CD4-positive, alpha-beta T cell treated with Interleukin-12 subunit alpha and Interleukin-12 subunit beta, for 1 hour (primary cell): ENCODE measurements at regions not wholly inside any gene's neighbourhood (a gene's known extent, or its start where the extent isn't known, plus 50 kb on each side); places are given as distances from the start of the nearest gene placed in this dataset.

ENCODE experiments used
- DNase-seq: peaks from one replicate; pipeline ENCODE4 v3.0.0-alpha.2; 2020

GRCh38 chr12:116463366-116463765, 95.8 kb upstream of the MAP1LC3B2 start:
- no peak for DNase-seq

- DNase-seq, result no peak
Observed at GRCh38 chr12:116465407-116465806, 93.8 kb upstream of the MAP1LC3B2 start.

GRCh38 chr12:116465856-116466255, 93.3 kb upstream of the MAP1LC3B2 start:
- no peak for DNase-seq

- DNase-seq, result no peak
Observed at GRCh38 chr12:116466536-116466935, 92.6 kb upstream of the MAP1LC3B2 start.

- DNase-seq, result no peak
Observed at GRCh38 chr12:116469344-116469743, 89.8 kb upstream of the MAP1LC3B2 start.

- DNase-seq, result no peak
Observed at GRCh38 chr12:116471544-116471943, 87.6 kb upstream of the MAP1LC3B2 start.

- no peak for DNase-seq
Observed at GRCh38 chr12:116472193-116472592, 87.0 kb upstream of the MAP1LC3B2 start.

- DNase-seq, result no peak
Observed at GRCh38 chr12:116473416-116473815, 85.8 kb upstream of the MAP1LC3B2 start.

GRCh38 chr12:116474331-116474730, 84.8 kb upstream of the MAP1LC3B2 start:
- no peak for DNase-seq

GRCh38 chr12:116474899-116475298, 84.3 kb upstream of the MAP1LC3B2 start:
- DNase-seq, result no peak

- DNase-seq, result no peak
Observed at GRCh38 chr12:116476227-116476822, 82.9 kb upstream of the MAP1LC3B2 start.

- no peak for DNase-seq
Observed at GRCh38 chr12:116478243-116478773, 80.9 kb upstream of the MAP1LC3B2 start.

GRCh38 chr12:116480210-116480810, 78.9 kb upstream of the MAP1LC3B2 start:
- DNase-seq, result no peak

GRCh38 chr12:116481726-116482125, 77.5 kb upstream of the MAP1LC3B2 start:
- DNase-seq, result no peak

- no peak for DNase-seq
Observed at GRCh38 chr12:116482179-116482578, 77.0 kb upstream of the MAP1LC3B2 start.

- DNase-seq, result no peak
Observed at GRCh38 chr12:116482859-116483258, 76.3 kb upstream of the MAP1LC3B2 start.

GRCh38 chr12:116483959-116484750, 75.0 kb upstream of the MAP1LC3B2 start:
- DNase-seq, result no peak

- DNase-seq, result no peak
Observed at GRCh38 chr12:116484807-116485206, 74.4 kb upstream of the MAP1LC3B2 start.

- DNase-seq, result no peak
Observed at GRCh38 chr12:116489116-116489515, 70.1 kb upstream of the MAP1LC3B2 start.

GRCh38 chr12:116490471-116490870, 68.7 kb upstream of the MAP1LC3B2 start:
- DNase-seq, result no peak

GRCh38 chr12:116492703-116493324, 66.4 kb upstream of the MAP1LC3B2 start:
- DNase-seq, result no peak

GRCh38 chr12:116495260-116495659, 63.9 kb upstream of the MAP1LC3B2 start:
- DNase-seq, result no peak

- no peak for DNase-seq
Observed at GRCh38 chr12:116497051-116497591, 62.1 kb upstream of the MAP1LC3B2 start.
